Osteocyte (in vitro differentiated cells): ENCODE measurements at regions not wholly inside any gene's neighbourhood (a gene's known extent, or its start where the extent isn't known, plus 50 kb on each side); places are given as distances from the start of the nearest gene placed in this dataset.
"Not testable (repeated sequence)": the region's sequence is repeated elsewhere in the genome, so short reads cannot be mapped to it uniquely, and the experiment has no call there.

Experiments used
- DNase-seq: peaks from one replicate; pipeline ENCODE4 v3.0.0; 2021; ENCODE audit warnings: mixed read lengths; ENCODE audit not compliant: unreplicated experiment; ENCODE audit errors: extremely low spot score
- H3K27ac Mint-ChIP-seq: one replicate; pipeline ENCODE4 v1.8.0; 2021; ENCODE audit warnings: mild to moderate bottlenecking, mixed read lengths; ENCODE audit not compliant: unreplicated experiment
- H3K27me3 Mint-ChIP-seq: one replicate; pipeline ENCODE4 v1.8.0; 2021; ENCODE audit warnings: mixed read lengths; ENCODE audit not compliant: unreplicated experiment
- H3K36me3 Mint-ChIP-seq: one replicate; pipeline ENCODE4 v1.8.0; 2021; ENCODE audit warnings: mixed read lengths; ENCODE audit not compliant: unreplicated experiment
- H3K4me1 Mint-ChIP-seq: one replicate; pipeline ENCODE4 v1.8.0; 2021; ENCODE audit warnings: mixed read lengths; ENCODE audit not compliant: unreplicated experiment
- H3K4me3 Mint-ChIP-seq: one replicate; pipeline ENCODE4 v1.8.0; 2021; ENCODE audit warnings: mild to moderate bottlenecking, moderate library complexity, mixed read lengths; ENCODE audit not compliant: unreplicated experiment
- H3K9me3 Mint-ChIP-seq: one replicate; pipeline ENCODE4 v1.8.0; 2021; ENCODE audit warnings: mixed read lengths; ENCODE audit not compliant: unreplicated experiment
- CTCF ChIP-seq: fragments of 200-600 bp; sonication (generic); IDR thresholded peaks from 2 replicates; pipeline ENCODE4 v1.5.0; 2021; ENCODE audit warnings: antibody characterized with exemption, mild to moderate bottlenecking, moderate library complexity

DNA sequence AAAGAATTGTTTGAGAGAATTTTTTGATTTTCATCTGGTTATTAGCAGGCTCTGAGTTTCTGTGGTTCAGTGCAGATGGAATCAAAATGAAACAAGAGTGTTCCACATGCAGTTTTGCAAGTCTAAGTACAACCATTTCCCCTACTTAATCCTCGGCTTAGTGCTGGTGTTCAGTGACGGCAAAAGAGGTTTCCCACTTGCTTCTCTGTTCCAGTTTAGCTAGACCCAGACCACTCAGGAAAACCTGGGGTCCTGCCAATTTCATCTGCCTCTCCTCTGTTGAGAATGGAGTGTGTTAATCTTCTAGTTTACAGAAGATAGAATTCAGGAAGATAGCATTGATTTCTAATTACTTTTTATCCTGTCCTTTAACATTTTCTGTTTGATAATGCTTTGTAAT, 996.2 kb upstream of the FANCL start:
- Mint-ChIP-seq H3K27me3 (no peaks in the 10 kb centered on the region), H3K9me3 (no peaks in the 10 kb centered on the region), H3K4me1 (no peaks in the 10 kb centered on the region), H3K27ac (no peak overlapping the region), H3K36me3 (no peaks in the 10 kb centered on the region), H3K4me3 (no peak overlapping the region)
- DNase-seq, result no peak
- TF ChIP-seq CTCF, result no peak

DNA sequence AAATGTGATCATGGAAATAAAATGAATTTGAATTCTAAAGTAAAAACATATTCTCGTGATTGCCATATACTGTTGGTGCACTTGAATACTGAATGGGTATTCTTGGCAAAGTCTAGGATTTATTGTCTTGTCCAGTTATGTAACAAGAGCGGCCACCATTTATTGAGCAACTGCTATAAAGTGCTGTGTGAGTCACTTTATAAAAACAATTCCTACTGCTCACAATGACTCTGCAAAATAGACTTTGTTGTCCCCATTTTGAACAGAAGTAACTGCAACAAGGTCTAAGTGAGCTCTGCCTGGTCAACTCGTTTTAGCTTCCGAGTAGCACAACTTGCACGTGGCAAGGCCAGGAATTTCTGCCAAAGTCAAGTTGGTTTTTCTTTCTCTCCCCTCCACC, 995.6 kb upstream of the FANCL start:
- H3K27me3 Mint-ChIP-seq, result no peaks in the 10 kb centered on the region
- H3K4me3 Mint-ChIP-seq, result no peak overlapping the region
- DNase-seq, result no peak
- H3K36me3 Mint-ChIP-seq, result no peaks in the 10 kb centered on the region
- TF ChIP-seq CTCF, result no peak
- H3K27ac Mint-ChIP-seq, result no peak overlapping the region
- H3K9me3 Mint-ChIP-seq, result no peaks in the 10 kb centered on the region
- H3K4me1 Mint-ChIP-seq, result no peaks in the 10 kb centered on the region

- H3K27me3 Mint-ChIP-seq, result no peaks in the 10 kb centered on the region
- no peak for DNase-seq
- H3K27ac Mint-ChIP-seq, result no peak overlapping the region
- H3K4me3 Mint-ChIP-seq, result no peak overlapping the region
- no peak for TF ChIP-seq CTCF
- H3K4me1 Mint-ChIP-seq, result no peaks in the 10 kb centered on the region
- no peaks in the 10 kb centered on the region for H3K36me3 Mint-ChIP-seq
- no peaks in the 10 kb centered on the region for H3K9me3 Mint-ChIP-seq
These were observed 992.8 kb upstream of the FANCL start for GRCh38 chr2:59233920-59234319.

- no peaks in the 10 kb centered on the region for H3K27me3 Mint-ChIP-seq
- no peaks in the 10 kb centered on the region for H3K9me3 Mint-ChIP-seq
- H3K4me1 Mint-ChIP-seq, result no peaks in the 10 kb centered on the region
- no peak overlapping the region for H3K4me3 Mint-ChIP-seq
- TF ChIP-seq CTCF, result no peak
- DNase-seq, result no peak
- H3K27ac Mint-ChIP-seq, result no peak overlapping the region
- H3K36me3 Mint-ChIP-seq, result no peaks in the 10 kb centered on the region
These were observed 992.3 kb upstream of the FANCL start for GRCh38 chr2:59233448-59233847.

DNA sequence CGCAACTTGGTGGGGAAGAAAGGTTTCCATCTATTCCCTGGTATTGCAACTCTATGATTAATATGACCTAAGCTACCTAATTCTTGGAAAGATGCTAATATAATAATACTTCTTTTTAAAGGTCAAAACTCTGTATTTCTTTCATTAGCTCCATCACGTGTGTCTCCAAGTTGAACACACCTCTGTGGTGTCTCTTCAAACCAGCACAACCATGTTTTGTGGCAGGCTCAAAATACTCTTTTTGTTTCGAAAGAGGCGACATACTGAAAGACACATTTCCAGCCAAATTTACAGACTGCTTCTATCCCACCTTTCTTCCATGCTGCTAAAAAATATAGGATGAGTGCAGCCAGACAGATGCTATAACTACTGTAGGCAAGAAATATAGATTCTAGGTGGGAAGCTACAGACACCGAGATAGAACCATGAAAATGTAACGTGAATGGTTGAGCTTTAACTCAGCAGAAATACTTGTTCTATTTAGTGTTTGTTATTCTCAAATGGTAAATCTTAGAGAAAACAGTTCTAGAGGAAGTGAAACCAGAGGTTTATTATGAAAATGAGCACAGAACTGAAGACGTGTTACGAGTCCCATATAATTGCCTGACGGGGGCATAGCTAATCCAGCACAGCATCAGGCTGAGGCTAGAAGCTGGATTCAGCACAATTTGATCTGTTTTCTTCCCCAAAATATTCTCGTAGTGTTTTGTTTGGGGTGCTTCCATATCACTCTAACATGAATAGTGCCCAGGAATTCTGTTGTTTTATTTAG, 991.5 kb upstream of the FANCL start:
- Mint-ChIP-seq H3K4me1 (no peaks in the 10 kb centered on the region), H3K36me3 (no peaks in the 10 kb centered on the region), H3K27ac (no peak overlapping the region), H3K27me3 (no peaks in the 10 kb centered on the region), H3K4me3 (no peak overlapping the region), H3K9me3 (no peaks in the 10 kb centered on the region)
- DNase-seq, result no peak
- no peak for TF ChIP-seq CTCF

DNA sequence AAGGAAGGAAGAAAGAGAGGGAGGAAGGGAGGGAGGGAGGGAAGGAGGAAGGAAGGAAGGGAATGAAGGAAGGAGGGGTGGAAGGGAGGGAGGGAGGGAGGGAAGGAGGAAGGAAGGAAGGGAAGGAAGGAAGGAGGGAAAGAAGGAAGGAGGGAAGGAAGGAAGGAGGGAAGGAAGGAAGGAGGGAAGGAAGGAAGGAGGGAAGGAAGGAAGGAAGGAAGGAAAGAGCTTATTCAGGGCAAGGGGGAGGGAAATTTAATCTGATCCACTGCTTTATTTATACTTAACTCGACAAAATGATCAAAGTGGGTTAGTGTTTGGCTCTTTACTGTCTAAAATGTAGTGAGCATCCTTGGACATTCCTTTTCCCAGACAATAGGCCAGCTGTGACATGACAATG, 985.2 kb upstream of the FANCL start:
- H3K36me3 Mint-ChIP-seq, H3K27me3 Mint-ChIP-seq, DNase-seq, H3K27ac Mint-ChIP-seq, H3K9me3 Mint-ChIP-seq, H3K4me1 Mint-ChIP-seq, H3K4me3 Mint-ChIP-seq: not testable (repeated sequence)
